ENCODE measurements at regions not wholly inside any gene's neighbourhood (a gene's known extent, or its start where the extent isn't known, plus 50 kb on each side); places are given as distances from the start of the nearest gene placed in this dataset.

DNA sequence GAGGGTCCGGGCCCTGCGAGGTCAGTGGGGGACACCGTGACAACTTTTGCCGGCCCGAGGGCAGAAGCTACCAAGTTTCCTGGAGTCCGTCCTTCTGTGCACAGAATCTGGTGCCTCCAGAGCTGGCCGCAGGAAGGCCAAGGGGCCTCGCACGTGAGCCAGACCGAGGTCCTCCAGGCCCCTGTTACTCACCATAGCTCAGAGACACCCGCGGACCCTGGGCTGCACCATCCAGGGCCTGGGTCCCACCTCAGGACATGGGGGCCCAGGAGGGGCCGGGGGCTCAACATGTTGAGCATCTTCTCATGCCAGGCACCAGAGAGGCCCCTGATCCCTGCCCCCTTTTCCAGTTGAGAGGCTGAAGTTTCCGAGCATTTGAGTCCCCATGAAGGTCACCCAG is 87.9 kb downstream of the HMX1 start:
- Histone ChIP-seq H3K9me3 (no peaks in the 10 kb centered on the region), H3K4me1 (no peaks in the 10 kb centered on the region), H3K27me3 (no peaks in the 10 kb centered on the region), H3K36me3 (no peaks in the 10 kb centered on the region), H3K4me3 (no peak overlapping the region), H3K27ac (no peak overlapping the region)
- no peak for TF ChIP-seq POLR2A (IDR thresholded peaks at IDR 0.05)
- TF ChIP-seq, protein P1, sequence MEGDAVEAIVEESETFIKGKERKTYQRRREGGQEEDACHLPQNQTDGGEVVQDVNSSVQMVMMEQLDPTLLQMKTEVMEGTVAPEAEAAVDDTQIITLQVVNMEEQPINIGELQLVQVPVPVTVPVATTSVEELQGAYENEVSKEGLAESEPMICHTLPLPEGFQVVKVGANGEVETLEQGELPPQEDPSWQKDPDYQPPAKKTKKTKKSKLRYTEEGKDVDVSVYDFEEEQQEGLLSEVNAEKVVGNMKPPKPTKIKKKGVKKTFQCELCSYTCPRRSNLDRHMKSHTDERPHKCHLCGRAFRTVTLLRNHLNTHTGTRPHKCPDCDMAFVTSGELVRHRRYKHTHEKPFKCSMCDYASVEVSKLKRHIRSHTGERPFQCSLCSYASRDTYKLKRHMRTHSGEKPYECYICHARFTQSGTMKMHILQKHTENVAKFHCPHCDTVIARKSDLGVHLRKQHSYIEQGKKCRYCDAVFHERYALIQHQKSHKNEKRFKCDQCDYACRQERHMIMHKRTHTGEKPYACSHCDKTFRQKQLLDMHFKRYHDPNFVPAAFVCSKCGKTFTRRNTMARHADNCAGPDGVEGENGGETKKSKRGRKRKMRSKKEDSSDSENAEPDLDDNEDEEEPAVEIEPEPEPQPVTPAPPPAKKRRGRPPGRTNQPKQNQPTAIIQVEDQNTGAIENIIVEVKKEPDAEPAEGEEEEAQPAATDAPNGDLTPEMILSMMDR (IDR thresholded peaks at IDR 0.05) = no peak
- WGBS (ENCODE audit: insufficient coverage, low coverage, low lambda C conversion rate, missing lambda C conversion rate) = 68% methylated on average over 3 of the region's 14 CpGs
- intact Hi-C loops (cut with DNase I) = no loop called here
- DNase-seq (no peak), ATAC-seq (no peak)

DNA sequence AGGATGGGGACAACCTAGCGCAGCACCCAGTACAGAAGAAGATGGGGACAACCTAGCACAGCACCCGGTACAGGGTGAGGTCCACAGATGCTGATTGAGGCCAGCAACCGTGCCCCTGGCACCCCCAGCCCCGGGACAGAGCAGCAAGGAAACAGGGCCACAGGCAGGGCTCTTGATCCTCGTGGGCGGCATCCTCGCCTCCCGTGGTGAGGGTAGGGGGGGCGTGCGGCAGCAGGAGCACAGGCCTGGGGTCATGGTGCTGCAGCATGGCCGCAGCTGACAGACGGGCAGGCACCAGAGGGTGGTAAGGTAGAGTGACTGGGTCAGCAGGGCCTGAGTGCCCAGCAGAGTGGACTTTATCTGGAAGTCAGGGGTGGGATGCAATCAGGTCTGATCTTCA is 89.5 kb downstream of the HMX1 start:
- no peak overlapping the region for H3K4me3 ChIP-seq
- DNase-seq (no peak), ATAC-seq (no peak)
- no peaks in the 10 kb centered on the region for H3K9me3 ChIP-seq
- H3K27me3 ChIP-seq = no peaks in the 10 kb centered on the region
- H3K36me3 ChIP-seq = no peaks in the 10 kb centered on the region
- no peaks in the 10 kb centered on the region for H3K4me1 ChIP-seq
- no peak overlapping the region for H3K27ac ChIP-seq
- no CpG with 5 or more reads among the region's 12 CpGs for WGBS (ENCODE audit: insufficient coverage, low coverage, low lambda C conversion rate, missing lambda C conversion rate)
- intact Hi-C loops (cut with DNase I) = no loop called here
- TF ChIP-seq POLR2A (IDR thresholded peaks at IDR 0.05) = no peak
- TF ChIP-seq, protein P1 (IDR thresholded peaks at IDR 0.05) = no peak

DNA sequence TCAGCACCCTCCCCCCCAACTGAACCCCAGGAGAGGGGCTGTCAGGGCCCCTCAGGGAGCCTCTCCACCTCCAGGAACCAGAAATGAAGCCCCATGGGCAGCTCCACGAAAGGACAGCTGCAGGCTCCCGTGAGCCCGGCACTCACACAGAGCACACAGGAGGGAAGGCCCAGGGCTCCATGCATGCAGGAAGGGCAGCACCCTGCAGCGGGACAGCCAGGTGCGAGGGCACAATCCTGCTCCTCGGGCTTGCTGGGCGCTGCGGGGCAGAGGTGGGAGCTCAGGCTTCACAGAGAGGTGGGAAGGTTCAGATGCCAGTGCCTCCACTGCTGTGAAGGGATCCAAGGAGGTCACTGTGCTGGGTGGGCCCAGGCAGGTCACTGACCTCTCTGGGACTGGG is 90.0 kb downstream of the HMX1 start:
- intact Hi-C loops (cut with DNase I) = no loop called here
- no peak overlapping the region for H3K27ac ChIP-seq
- H3K27me3 ChIP-seq = no peaks in the 10 kb centered on the region
- no CpG with 5 or more reads among the region's 8 CpGs for WGBS (ENCODE audit: insufficient coverage, low coverage, low lambda C conversion rate, missing lambda C conversion rate)
- H3K4me3 ChIP-seq = no peak overlapping the region
- ATAC-seq = no peak
- DNase-seq = no peak
- no peaks in the 10 kb centered on the region for H3K9me3 ChIP-seq
- no peaks in the 10 kb centered on the region for H3K4me1 ChIP-seq
- no peak for TF ChIP-seq POLR2A (IDR thresholded peaks at IDR 0.05)
- TF ChIP-seq, protein P1 (IDR thresholded peaks at IDR 0.05) = no peak
- no peaks in the 10 kb centered on the region for H3K36me3 ChIP-seq

DNA sequence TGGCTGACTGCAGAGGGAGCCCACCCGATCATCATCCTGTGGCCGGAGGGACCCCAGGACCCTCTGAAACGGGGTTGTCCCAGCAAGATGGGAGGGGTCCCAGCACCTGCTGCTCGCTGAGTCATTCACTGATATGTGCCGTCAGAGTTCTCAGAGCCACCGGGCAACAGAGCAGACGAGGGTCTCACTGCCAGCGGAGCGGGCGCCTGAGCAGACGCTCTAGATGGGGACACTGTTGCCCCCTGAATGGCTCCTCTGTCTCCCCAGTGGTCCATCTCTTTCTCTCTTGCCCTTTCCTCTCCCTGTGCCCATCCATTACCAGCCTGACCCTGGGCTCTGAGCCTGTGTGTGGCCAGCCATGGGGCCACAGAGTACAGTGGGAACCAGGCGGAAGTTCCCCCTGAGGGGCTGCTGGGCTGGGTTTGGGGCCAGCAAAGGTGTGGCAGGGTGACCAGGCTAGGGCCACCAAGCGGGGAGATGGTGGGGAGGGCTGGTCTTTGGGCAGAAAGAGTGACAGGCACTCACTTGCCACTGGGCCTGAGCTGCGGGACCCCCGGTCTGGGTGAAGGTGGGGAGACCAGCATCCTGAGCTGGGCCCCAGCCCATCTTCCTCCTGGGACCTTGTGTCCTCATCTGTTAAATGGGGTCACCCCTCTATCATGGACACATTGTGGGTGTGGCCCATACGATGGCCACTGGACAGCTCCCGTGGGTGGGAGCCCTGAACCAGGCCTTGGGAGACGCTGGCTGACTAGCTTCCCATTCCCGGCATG is 90.9 kb downstream of the HMX1 start:
- DNase-seq (no peak), ATAC-seq (no peak)
- H3K4me1 ChIP-seq = no peaks in the 10 kb centered on the region

More for the DNA sequence above, 90.9 kb downstream of the HMX1 start:
- Histone ChIP-seq H3K27ac (no peak overlapping the region), H3K9me3 (no peaks in the 10 kb centered on the region), H3K4me3 (no peak overlapping the region), H3K27me3 (no peaks in the 10 kb centered on the region), H3K36me3 (no peaks in the 10 kb centered on the region)
- intact Hi-C loops (cut with DNase I) = no loop called here
- TF ChIP-seq POLR2A (IDR thresholded peaks at IDR 0.05) = no peak
- TF ChIP-seq, protein P1 (IDR thresholded peaks at IDR 0.05) = no peak
- WGBS (ENCODE audit: insufficient coverage, low coverage, low lambda C conversion rate, missing lambda C conversion rate) = 100% methylated on average over 3 of the region's 19 CpGs

All from right lobe of liver (tissue), 6 donors.